K562 (cell line): ENCODE measurements at regions not wholly inside any gene's neighbourhood (a gene's known extent, or its start where the extent isn't known, plus 50 kb on each side); places are given as distances from the start of the nearest gene placed in this dataset.

ENCODE experiments used
- ATAC-seq: fragments of 200-7000 bp; cut with Tn5 transposase; 3 replicates; pipeline ENCODE4 v1.9.1; 2020; ENCODE audit warnings: moderate library complexity
- BruUV-seq: library from RNA; stranded (reverse); fragments of 400-500 nt; replicated peaks from 2 replicates; lab custom pipeline; 2021; lab: Mats Ljungman, UMichigan
- CTCF ChIA-PET: fragments of 300-600 bp; formaldehyde crosslinking; extraction: SDS; loops from one replicate; lab custom pipeline; 2021; ENCODE audit warnings: low intra/inter-chr PET ratio; lab: Yijun Ruan, JAX
- POLR2A ChIA-PET: fragments of 300-600, 350-650 bp; sonication (Branson Sonifier 250); formaldehyde crosslinking; extraction: SDS; loops from one replicate; lab custom pipeline; 2021; ENCODE audit warnings: antibody characterized with exemption, inconsistent platforms; lab: Yijun Ruan, JAX
- DNase-seq, 4 experiments: peaks; one replicate each; pipeline versions ENCODE4 v3.0.0 to v3.0.0-alpha.2; 2011 to 2018; ENCODE audit warnings: low spot score in 3 of 4, mixed read lengths in 3 of 4; ENCODE audit errors: extremely low read depth in 1 of 4
- FAIRE-seq: peaks from 2 replicates; lab custom pipeline; 2011; peaks lifted over from hg19 to GRCh38; lab: Jason Lieb, UNC
- H2AFZ ChIP-seq: 2 replicates; pipeline ENCODE4 v1.6.0; 2011; ENCODE audit warnings: low read depth, low read length, control low read depth, inconsistent platforms
- H3K27ac ChIP-seq: fragments of 200-600 bp; 3 replicates; pipeline ENCODE4 v1.8.0; 2011; ENCODE audit warnings: low read depth, mild to moderate bottlenecking, control low read depth, inconsistent platforms, low read length, moderate library complexity, mixed read lengths; ENCODE audit errors: extremely low read depth
- H3K27me3 ChIP-seq, 2 experiments: fragments of 300-600 bp in 1 of 2; 2 replicates in 1 of 2; 3 replicates in 1 of 2; pipeline versions ENCODE4 v1.6.0 to v1.8.0; 2011; ENCODE audit warnings: inconsistent platforms in 2 of 2, low read length in 2 of 2, mild to moderate bottlenecking in 1 of 2, mixed read lengths in 1 of 2, moderate library complexity in 1 of 2; ENCODE audit not compliant: control insufficient read depth in 2 of 2, insufficient read depth in 2 of 2
- H3K36me3 ChIP-seq: fragments of 300-600 bp; 3 replicates; pipeline ENCODE4 v1.8.0; 2011; ENCODE audit warnings: mild to moderate bottlenecking, low read length, inconsistent platforms; ENCODE audit not compliant: control insufficient read depth, insufficient read depth
- H3K4me1 ChIP-seq, 2 experiments: fragments of 200-600 bp in 1 of 2; replicated peaks in 1 of 2; 2 replicates in 1 of 2; 3 replicates in 1 of 2; pipeline versions ENCODE4 v1.5.1 to v1.8.0; 2011; ENCODE audit warnings: inconsistent platforms in 2 of 2, low read length in 2 of 2, mild to moderate bottlenecking in 1 of 2, mixed read lengths in 1 of 2, moderate library complexity in 1 of 2; ENCODE audit not compliant: control insufficient read depth in 2 of 2, insufficient read depth in 2 of 2
- H3K4me2 ChIP-seq: 2 replicates; pipeline ENCODE4 v1.6.1; 2011; ENCODE audit warnings: low read length, control low read depth, inconsistent platforms, mixed read lengths; ENCODE audit not compliant: insufficient read depth
- H3K4me3 ChIP-seq: fragments of 200-600 bp; sonication (generic), shearing (Covaris generic); 2 replicates; pipeline ENCODE4 v1.5.1; 2016; ENCODE audit warnings: control low read depth, inconsistent platforms
- H3K79me2 ChIP-seq: fragments of 200-600 bp; 3 replicates; pipeline ENCODE4 v1.8.0; 2011; ENCODE audit warnings: low read length, inconsistent platforms; ENCODE audit not compliant: control insufficient read depth, insufficient read depth
- H3K9ac ChIP-seq, 2 experiments: 2 replicates each; pipeline versions ENCODE4 v1.6.0 to v1.6.1; 2011; ENCODE audit warnings: low read depth in 2 of 2, low read length in 2 of 2, control low read depth in 1 of 2, inconsistent platforms in 1 of 2, mild to moderate bottlenecking in 1 of 2, mixed read lengths in 1 of 2; ENCODE audit not compliant: insufficient read depth in 1 of 2
- H3K9me1 ChIP-seq: one replicate; pipeline ENCODE4 v1.6.0; 2011; ENCODE audit warnings: inconsistent platforms, mild to moderate bottlenecking, low read length, moderate library complexity; ENCODE audit not compliant: control insufficient read depth, insufficient read depth
- H3K9me3 ChIP-seq: replicated peaks from 2 replicates; pipeline ENCODE4 v1.5.1; 2011; ENCODE audit warnings: low read depth, low read length, inconsistent platforms; ENCODE audit not compliant: control insufficient read depth, insufficient read depth
- H4K20me1 ChIP-seq: replicated peaks from 2 replicates; pipeline ENCODE4 v1.6.1; 2011; ENCODE audit warnings: low read length, inconsistent platforms, mixed read lengths; ENCODE audit not compliant: control insufficient read depth, insufficient read depth
- ADNP ChIP-seq: fragments of 200-800 bp; sonication (Bioruptor generic); IDR thresholded peaks from 2 replicates; pipeline ENCODE4 v1.6.1; 2016; ENCODE audit warnings: missing genetic modification characterization, missing compliant biosample characterization
- BRF1 ChIP-seq: IDR thresholded peaks from 3 replicates; pipeline ENCODE4 v1.6.1; 2011; ENCODE audit warnings: borderline replicate concordance, mild to moderate bottlenecking; ENCODE audit not compliant: insufficient read length; ENCODE audit errors: extremely low read depth
- CBFA2T3 ChIP-seq: fragments of 450-650 bp; IDR thresholded peaks from 2 replicates; pipeline ENCODE4 v1.6.1; 2017
- DACH1 ChIP-seq: fragments of 450-650 bp; IDR thresholded peaks from 2 replicates; pipeline ENCODE4 v1.6.1; 2018; ENCODE audit not compliant: partially characterized antibody
- EP300 ChIP-seq: IDR thresholded peaks from 2 replicates; pipeline ENCODE4 v1.6.1; 2012; ENCODE audit warnings: low read length, improper control_type of control experiment
- HDGF ChIP-seq: fragments of 450-650 bp; IDR thresholded peaks from 2 replicates; pipeline ENCODE4 v1.6.1; 2016
- HES1 ChIP-seq: fragments of 450-650 bp; IDR thresholded peaks from 2 replicates; pipeline ENCODE4 v1.6.1; 2016; ENCODE audit warnings: low read depth, mild to moderate bottlenecking, moderate library complexity
- PCBP1 ChIP-seq: fragments of 200-400 bp; formaldehyde crosslinking; IDR thresholded peaks from 2 replicates; pipeline ENCODE4 v1.6.1; 2018; ENCODE audit warnings: mild to moderate bottlenecking, low read depth, low read length; ENCODE audit not compliant: poor library complexity, severe bottlenecking
- TFE3 ChIP-seq: fragments of 450-650 bp; formaldehyde crosslinking; IDR thresholded peaks from 2 replicates; pipeline ENCODE4 v1.4.0; 2020; ENCODE audit warnings: mild to moderate bottlenecking, mixed read lengths
- THAP12 ChIP-seq: fragments of 250-450 bp; sonication (Bioruptor Pico); IDR thresholded peaks from 2 replicates; pipeline ENCODE4 v1.9.0; 2021; ENCODE audit warnings: mild to moderate bottlenecking, inconsistent platforms
- ZBTB43 ChIP-seq: sonication (generic); formaldehyde crosslinking; IDR thresholded peaks from 2 replicates; pipeline ENCODE4 v1.8.0; 2023; ENCODE audit warnings: mild to moderate bottlenecking, missing genetic modification reagents
- ZNF324 ChIP-seq: fragments of 250-450 bp; sonication (Bioruptor Pico); IDR thresholded peaks from 2 replicates; pipeline ENCODE4 v1.4.0; 2020; ENCODE audit warnings: mild to moderate bottlenecking
- ZNF512 ChIP-seq: IDR thresholded peaks from 2 replicates; pipeline ENCODE4 v1.6.1; 2016; ENCODE audit warnings: missing genetic modification characterization, missing compliant biosample characterization
- ZNF561 ChIP-seq: fragments of 450-650 bp; formaldehyde crosslinking; conservative IDR thresholded peaks from 2 replicates; pipeline ENCODE4 v1.4.0; 2020; ENCODE audit warnings: mild to moderate bottlenecking, moderate library complexity
- ZNF583 ChIP-seq: fragments of 250-450 bp; sonication (Bioruptor Pico); IDR thresholded peaks from 2 replicates; pipeline ENCODE4 v1.4.0; 2020
- WGBS: fragments of 100-300 bp; shearing (Covaris generic); methylation state at CpG from one replicate; pipeline ENCODE4 v1.1.6; 2016; ENCODE audit warnings: low coverage, mixed read lengths; ENCODE audit not compliant: insufficient coverage; ENCODE audit errors: missing lambda C conversion rate; 5-methylcytosine and 5-hydroxymethylcytosine counted together
- in situ Hi-C: fragments of 300-500 bp; cut with MboI; formaldehyde crosslinking; loops from 4 replicates; pipeline ENCODE4 v1.15.0; 2018; ENCODE audit warnings: inconsistent platforms, mixed read lengths
- intact Hi-C: fragments of 100-400 bp; cut with micrococcal nuclease; formaldehyde crosslinking; loops from 2 replicates; pipeline ENCODE4 v1.14.2; 2022

- ChIA-PET POLR2A (no interaction called here), CTCF (no interaction called here)
- intact Hi-C loops (no loop called here), in situ Hi-C loops (no loop called here)
- H3K27ac ChIP-seq, result no peak overlapping the region
- 0% methylated on average over 1 of the region's 1 CpG for WGBS
- TF ChIP-seq TFE3 (CRISPR knock-in tag), result no peak
- TF ChIP-seq ZNF324 (CRISPR knock-in tag), result no peak
- TF ChIP-seq ZNF512 (tag), result no peak
- TF ChIP-seq THAP12 (CRISPR knock-in tag), result no peak
- no peak for TF ChIP-seq BRF1
- no peak for TF ChIP-seq DACH1
- TF ChIP-seq EP300, result no peak
- TF ChIP-seq HDGF, result no peak
- no peak for TF ChIP-seq CBFA2T3
- TF ChIP-seq PCBP1, result no peak
- no peak for TF ChIP-seq ADNP (tag)
- no peak for TF ChIP-seq ZBTB43 (CRISPR knock-in tag)
- TF ChIP-seq ZNF583, result no peak
- TF ChIP-seq HES1, result no peak
- TF ChIP-seq ZNF561, result no peak
- no peaks in the 10 kb centered on the region for H3K36me3 ChIP-seq
- no peak for FAIRE-seq
- no peak overlapping the region for H3K4me2 ChIP-seq
- no peak overlapping the region for H3K4me3 ChIP-seq
- H3K79me2 ChIP-seq, result no peaks in the 10 kb centered on the region
- H2AFZ ChIP-seq, result no peak overlapping the region
- no peaks in the 10 kb centered on the region for H3K27me3 ChIP-seq
- H3K9me3 ChIP-seq, result no peaks in the 10 kb centered on the region
- H3K9me1 ChIP-seq, result no peaks in the 10 kb centered on the region
- no peaks in the 10 kb centered on the region for H3K4me1 ChIP-seq
- DNase-seq, result no peak
- no peaks in the 10 kb centered on the region for H4K20me1 ChIP-seq
- BruUV-seq, result no TSS peak
- no peak overlapping the region for H3K9ac ChIP-seq
- no peak for ATAC-seq
Measured at GRCh38 chr13:79898996-79899395, 418.0 kb downstream of the NDFIP2 start.
